ENCODE measurements at regions not wholly inside any gene's neighbourhood (a gene's known extent, or its start where the extent isn't known, plus 50 kb on each side); places are given as distances from the start of the nearest gene placed in this dataset.

DNA sequence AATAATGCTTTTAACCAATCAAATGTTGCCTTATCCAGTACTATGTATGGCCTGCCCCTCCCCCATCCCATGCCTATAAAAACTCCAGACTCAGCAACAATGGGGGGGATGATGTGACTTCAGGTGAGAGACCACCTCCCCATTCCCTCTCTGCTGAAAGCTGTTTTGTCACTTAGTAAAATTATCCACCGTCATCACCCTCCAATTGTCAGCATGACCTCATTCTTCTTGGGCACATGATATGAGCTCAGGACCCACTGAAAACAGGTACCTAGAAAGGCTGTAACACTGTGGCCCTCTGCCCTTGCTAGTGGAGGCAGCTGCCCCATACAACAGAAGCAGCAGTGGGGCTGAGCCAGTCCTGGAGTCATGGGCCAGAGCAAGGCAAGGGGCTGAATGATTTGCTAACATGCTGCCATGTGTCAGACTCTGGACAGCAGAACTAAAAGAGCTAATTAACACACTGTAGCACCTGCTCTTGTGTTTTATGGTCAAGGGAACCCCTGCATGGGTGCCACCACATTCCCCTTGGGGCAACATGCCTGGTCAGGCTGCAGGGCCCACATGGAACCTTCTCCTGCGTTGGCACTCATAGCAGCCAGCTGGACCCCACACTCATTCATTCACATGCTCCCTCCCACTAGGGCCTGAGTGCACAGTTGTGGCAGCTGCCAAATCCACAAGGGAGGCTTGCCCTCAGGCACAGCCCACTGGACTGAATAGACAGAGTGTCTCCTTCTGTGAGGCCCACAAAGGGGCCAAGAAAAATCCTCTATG lies 722.2 kb upstream of the PCDH20 start:
- no peaks in the 10 kb centered on the region for H3K36me3 ChIP-seq
- peaks cover 0 to 14% (median 0%) of the 10 kb centered on the region in 3 donors for H3K9me3 ChIP-seq
- H3K27me3 ChIP-seq = no peaks in the 10 kb centered on the region
- no peak overlapping the region for H3K4me3 ChIP-seq
- intact Hi-C loops (cut with DNase I) = no loop called here
- TF ChIP-seq, protein P1, sequence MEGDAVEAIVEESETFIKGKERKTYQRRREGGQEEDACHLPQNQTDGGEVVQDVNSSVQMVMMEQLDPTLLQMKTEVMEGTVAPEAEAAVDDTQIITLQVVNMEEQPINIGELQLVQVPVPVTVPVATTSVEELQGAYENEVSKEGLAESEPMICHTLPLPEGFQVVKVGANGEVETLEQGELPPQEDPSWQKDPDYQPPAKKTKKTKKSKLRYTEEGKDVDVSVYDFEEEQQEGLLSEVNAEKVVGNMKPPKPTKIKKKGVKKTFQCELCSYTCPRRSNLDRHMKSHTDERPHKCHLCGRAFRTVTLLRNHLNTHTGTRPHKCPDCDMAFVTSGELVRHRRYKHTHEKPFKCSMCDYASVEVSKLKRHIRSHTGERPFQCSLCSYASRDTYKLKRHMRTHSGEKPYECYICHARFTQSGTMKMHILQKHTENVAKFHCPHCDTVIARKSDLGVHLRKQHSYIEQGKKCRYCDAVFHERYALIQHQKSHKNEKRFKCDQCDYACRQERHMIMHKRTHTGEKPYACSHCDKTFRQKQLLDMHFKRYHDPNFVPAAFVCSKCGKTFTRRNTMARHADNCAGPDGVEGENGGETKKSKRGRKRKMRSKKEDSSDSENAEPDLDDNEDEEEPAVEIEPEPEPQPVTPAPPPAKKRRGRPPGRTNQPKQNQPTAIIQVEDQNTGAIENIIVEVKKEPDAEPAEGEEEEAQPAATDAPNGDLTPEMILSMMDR (IDR thresholded peaks at IDR 0.05) = no peak
- no peak for TF ChIP-seq POLR2A (IDR thresholded peaks at IDR 0.05)
- no peaks in the 10 kb centered on the region for H3K4me1 ChIP-seq
- DNase-seq = no peak
- no peak overlapping the region for H3K27ac ChIP-seq
- 72 to 87% methylated on average over 2 of the region's 2 CpGs for WGBS, 2 donors

DNA sequence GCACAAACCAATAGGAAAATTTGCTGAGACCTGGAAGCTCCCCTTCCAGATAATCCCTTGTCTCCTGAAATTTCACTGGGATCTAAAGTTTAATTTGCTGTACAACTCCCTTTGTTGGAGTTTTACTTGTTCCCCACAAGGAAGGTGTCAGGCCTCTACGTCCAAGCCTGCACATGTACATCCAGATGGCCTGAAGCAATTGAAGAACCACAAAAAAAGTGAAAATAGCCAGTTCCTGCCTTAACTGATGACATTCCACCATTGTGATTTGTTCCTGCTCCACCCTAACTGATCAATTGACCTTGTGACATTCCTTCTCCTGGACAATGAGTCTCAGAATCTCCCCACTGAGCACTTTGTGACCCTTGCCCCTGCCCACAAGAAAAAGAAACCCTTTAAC lies 716.0 kb upstream of the PCDH20 start:
- Histone ChIP-seq H3K27me3 (no peaks in the 10 kb centered on the region), H3K27ac (no peak overlapping the region), H3K4me3 (no peak overlapping the region), H3K9me3 (peaks cover 0 to 5% (median 0%) of the 10 kb centered on the region in 3 donors), H3K36me3 (no peaks in the 10 kb centered on the region), H3K4me1 (no peaks in the 10 kb centered on the region)
- 0 to 33% methylated on average over 1 of the region's 1 CpG for WGBS, 2 donors
- intact Hi-C loops (cut with DNase I) = no loop called here
- no peak for TF ChIP-seq POLR2A (IDR thresholded peaks at IDR 0.05)
- TF ChIP-seq, protein P1 (IDR thresholded peaks at IDR 0.05) = no peak
- DNase-seq = no peak

DNA sequence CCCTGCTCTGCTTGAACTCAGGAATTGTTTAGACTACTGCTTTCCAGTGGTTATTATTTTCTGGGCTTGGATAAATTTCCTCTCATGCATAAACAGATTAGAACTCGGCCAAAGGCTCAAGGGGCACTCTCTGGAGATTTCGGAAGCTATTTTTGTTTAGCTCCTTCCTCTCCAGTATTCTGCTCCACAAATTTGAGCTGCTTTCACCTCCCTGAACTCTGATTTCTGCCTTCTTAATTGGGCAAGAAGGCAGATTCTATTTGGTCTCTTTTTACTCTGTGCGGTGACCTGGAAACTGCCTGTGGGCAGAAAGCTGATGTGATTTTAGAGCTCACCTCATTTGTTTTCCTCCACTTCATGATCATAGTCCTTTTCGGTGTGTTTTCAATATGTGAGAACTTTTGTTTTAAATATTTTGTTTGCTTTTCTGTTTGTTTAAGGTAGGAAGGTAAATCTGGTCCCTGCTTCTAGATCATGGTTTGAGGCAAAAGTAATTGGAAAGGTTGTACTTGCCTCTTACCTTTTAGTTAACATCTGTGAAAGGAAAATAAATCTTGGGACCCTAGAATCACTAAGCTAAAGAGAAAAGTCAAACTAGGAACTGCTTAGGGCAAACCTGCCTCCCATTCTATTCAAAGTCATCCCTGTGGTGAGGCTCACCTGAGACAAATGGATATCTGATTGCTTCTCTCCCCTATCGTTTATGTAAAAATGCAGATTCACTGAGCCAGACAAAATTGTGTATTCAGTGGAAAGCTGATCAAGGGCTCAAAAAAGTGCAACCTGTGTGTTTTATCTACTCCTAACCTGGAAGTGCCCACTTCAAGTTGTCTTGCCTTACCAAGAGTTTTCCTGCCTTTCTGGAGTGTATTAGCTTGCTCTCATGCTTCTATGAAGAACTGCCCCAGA lies 714.7 kb upstream of the PCDH20 start:
- Histone ChIP-seq H3K36me3 (no peaks in the 10 kb centered on the region), H3K4me3 (no peak overlapping the region), H3K9me3 (peaks cover 0 to 5% (median 0%) of the 10 kb centered on the region in 3 donors), H3K4me1 (no peaks in the 10 kb centered on the region), H3K27me3 (no peaks in the 10 kb centered on the region), H3K27ac (no peak overlapping the region)
- DNase-seq = no peak
- WGBS, 2 donors = 56 to 60% methylated on average over 5 of the region's 5 CpGs
- intact Hi-C loops (cut with DNase I) = no loop called here
- TF ChIP-seq POLR2A (IDR thresholded peaks at IDR 0.05) = no peak
- TF ChIP-seq, protein P1 (IDR thresholded peaks at IDR 0.05) = no peak

DNA sequence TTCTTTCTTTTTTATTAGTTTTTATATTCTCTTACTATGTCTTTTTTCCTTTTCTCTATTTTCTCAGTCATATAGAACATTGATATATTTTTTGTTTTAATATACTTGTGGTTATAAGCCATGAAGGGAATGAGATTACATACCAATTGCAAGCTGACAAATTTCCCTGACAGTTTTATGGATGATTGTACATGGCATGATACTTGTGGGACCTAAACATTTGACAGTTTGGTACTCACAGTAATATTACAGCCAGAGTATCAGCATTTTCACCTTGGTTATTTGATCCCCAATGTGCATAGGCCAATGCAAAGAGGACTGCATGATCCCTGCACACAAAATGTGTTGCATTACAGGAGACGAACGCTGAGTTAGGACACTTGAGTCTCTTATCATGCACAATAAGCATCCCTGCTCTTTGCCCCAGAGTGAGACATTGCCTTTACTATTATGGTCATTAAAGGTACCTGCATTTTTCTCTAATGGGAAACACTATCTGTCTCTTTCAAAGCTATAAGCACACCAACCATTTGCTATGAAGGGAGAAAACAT lies 713.4 kb upstream of the PCDH20 start:
- intact Hi-C loops (cut with DNase I) = no loop called here

More for the DNA sequence above, 713.4 kb upstream of the PCDH20 start:
- H3K9me3 ChIP-seq = peaks cover 0 to 5% (median 0%) of the 10 kb centered on the region in 3 donors
- no peaks in the 10 kb centered on the region for H3K4me1 ChIP-seq
- DNase-seq = no peak
- H3K27me3 ChIP-seq = no peaks in the 10 kb centered on the region
- no peak for TF ChIP-seq POLR2A (IDR thresholded peaks at IDR 0.05)
- TF ChIP-seq, protein P1 (IDR thresholded peaks at IDR 0.05) = no peak
- 43 to 74% methylated on average over 2 of the region's 2 CpGs for WGBS, 2 donors
- no peak overlapping the region for H3K27ac ChIP-seq
- H3K36me3 ChIP-seq = no peaks in the 10 kb centered on the region
- no peak overlapping the region for H3K4me3 ChIP-seq
